AG10803 (cell line): ENCODE measurements at regions not wholly inside any gene's neighbourhood (a gene's known extent, or its start where the extent isn't known, plus 50 kb on each side); places are given as distances from the start of the nearest gene placed in this dataset.

Source experiments
- DNase-seq: peaks from one replicate; pipeline ENCODE4 v3.0.0; 2010; ENCODE audit warnings: low read depth
- H3K4me3 ChIP-seq: 2 replicates; pipeline ENCODE4 v1.5.1; 2011; ENCODE audit warnings: mild to moderate bottlenecking, low read length, control low read depth
- TF ChIP-seq, protein P1 (sequence below): conservative IDR thresholded peaks from 2 replicates; pipeline ENCODE4 v1.5.1; 2011; ENCODE audit warnings: mild to moderate bottlenecking, low read length, control low read depth, inconsistent platforms

- DNase-seq = no peak
- TF ChIP-seq, protein P1, sequence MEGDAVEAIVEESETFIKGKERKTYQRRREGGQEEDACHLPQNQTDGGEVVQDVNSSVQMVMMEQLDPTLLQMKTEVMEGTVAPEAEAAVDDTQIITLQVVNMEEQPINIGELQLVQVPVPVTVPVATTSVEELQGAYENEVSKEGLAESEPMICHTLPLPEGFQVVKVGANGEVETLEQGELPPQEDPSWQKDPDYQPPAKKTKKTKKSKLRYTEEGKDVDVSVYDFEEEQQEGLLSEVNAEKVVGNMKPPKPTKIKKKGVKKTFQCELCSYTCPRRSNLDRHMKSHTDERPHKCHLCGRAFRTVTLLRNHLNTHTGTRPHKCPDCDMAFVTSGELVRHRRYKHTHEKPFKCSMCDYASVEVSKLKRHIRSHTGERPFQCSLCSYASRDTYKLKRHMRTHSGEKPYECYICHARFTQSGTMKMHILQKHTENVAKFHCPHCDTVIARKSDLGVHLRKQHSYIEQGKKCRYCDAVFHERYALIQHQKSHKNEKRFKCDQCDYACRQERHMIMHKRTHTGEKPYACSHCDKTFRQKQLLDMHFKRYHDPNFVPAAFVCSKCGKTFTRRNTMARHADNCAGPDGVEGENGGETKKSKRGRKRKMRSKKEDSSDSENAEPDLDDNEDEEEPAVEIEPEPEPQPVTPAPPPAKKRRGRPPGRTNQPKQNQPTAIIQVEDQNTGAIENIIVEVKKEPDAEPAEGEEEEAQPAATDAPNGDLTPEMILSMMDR = no peak
- H3K4me3 ChIP-seq = no peak overlapping the region
Measured at GRCh38 chr1:18541046-18541795, 60.5 kb downstream of the KLHDC7A start.

GRCh38 chr1:18542351-18542750 lies 61.6 kb downstream of the KLHDC7A start:
- H3K4me3 ChIP-seq = no peak overlapping the region
- TF ChIP-seq, protein P1 = no peak
- DNase-seq = no peak

- H3K4me3 ChIP-seq = no peak overlapping the region
- DNase-seq = no peak
- TF ChIP-seq, protein P1 = no peak
Measured at GRCh38 chr1:18546026-18546425, 65.3 kb downstream of the KLHDC7A start.

DNA sequence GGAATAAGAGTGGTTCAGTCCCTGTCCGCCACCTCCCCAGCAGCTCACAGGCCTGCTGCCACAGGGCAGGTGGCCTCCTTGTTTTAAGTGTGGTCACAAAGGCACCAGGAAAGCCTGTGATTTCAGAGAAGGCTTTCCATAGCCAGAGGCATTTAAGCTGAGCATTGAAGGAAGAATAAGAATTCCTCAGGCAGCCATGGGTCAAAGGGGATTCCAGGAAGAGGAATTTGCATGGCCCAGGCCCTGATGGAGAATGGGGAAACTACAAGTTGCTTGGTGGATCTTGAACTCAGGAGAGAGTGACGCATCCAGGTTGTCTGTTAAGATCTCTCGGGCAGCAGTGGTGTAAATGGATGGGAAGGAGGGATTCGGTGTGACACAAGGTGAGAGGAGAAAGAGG lies 66.7 kb downstream of the KLHDC7A start:
- no peak overlapping the region for H3K4me3 ChIP-seq
- no peak for DNase-seq
- TF ChIP-seq, protein P1 = no peak

- H3K4me3 ChIP-seq = no peak overlapping the region
- TF ChIP-seq, protein P1 = no peak
- DNase-seq = no peak
Measured at GRCh38 chr1:18548643-18549042, 67.9 kb downstream of the KLHDC7A start.

DNA sequence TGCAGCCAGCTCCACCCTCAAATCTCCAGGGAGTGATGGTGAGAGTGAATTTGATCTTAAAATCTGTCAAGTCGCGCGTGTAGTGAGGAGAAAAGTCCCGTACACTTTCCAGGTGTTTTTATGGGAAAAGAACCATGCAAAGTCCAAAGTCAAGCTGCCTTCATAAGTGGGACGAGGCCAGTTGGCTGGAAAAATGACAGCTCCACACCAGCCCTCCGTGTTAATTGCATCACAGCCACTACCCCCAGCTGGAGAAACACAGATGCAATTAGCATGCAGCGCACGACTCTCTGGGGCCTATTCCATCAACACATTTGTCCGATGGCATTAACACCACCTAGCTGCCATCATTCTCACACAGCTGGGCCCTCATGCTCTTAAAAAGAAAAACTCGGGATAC lies 68.4 kb downstream of the KLHDC7A start:
- DNase-seq = no peak
- no peak overlapping the region for H3K4me3 ChIP-seq
- TF ChIP-seq, protein P1 = no peak

GRCh38 chr1:18549906-18550305 lies 69.2 kb downstream of the KLHDC7A start:
- H3K4me3 ChIP-seq = no peak overlapping the region
- TF ChIP-seq, protein P1 = no peak
- DNase-seq = no peak
